ENCODE measurements at regions not wholly inside any gene's neighbourhood (a gene's known extent, or its start where the extent isn't known, plus 50 kb on each side); places are given as distances from the start of the nearest gene placed in this dataset.

DNA sequence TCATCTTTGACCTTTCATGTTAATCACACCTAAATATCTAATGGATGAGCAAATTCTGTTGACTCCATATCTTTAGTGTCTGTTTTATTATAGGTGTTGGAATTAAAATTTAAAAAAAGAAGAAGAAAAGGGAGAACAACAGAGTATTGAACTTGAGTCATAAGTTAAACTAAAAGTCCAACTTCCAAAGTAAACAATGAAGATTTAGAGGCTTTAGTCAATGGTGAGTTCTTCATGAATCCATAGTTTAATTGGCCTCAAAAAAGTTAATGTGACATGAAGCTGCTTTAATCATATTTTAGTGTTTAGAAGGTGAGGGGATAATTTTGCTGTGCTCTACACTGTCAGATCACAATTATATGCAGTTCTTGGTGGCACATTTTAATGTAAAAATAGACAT is 288.2 kb upstream of the RORA start:
- Histone ChIP-seq H3K9ac (ENCODE audit: extremely low read depth, insufficient read length, low read length) (no peak overlapping the region), H2BK12ac (ENCODE audit: insufficient read length, low read depth, low read length) (no peak overlapping the region), H3K27me3 (ENCODE audit: insufficient read depth, low read length) (no peaks in the 10 kb centered on the region), H3K27ac (ENCODE audit: insufficient read length, low read depth, low read length) (no peak overlapping the region), H3K23ac (ENCODE audit: insufficient read length, low read depth, low read length) (no peak overlapping the region), H3K79me2 (ENCODE audit: insufficient read depth, low read length) (no peaks in the 10 kb centered on the region), H3K4me2 (ENCODE audit: insufficient read depth, insufficient read length, low read length) (no peak overlapping the region), H3K4ac (ENCODE audit: low read depth, low read length) (no peak overlapping the region), H2BK120ac (ENCODE audit: low read depth, low read length, poor library complexity, severe bottlenecking) (no peak overlapping the region), H4K5ac (ENCODE audit: insufficient read length, low read depth, low read length) (no peak overlapping the region), H3K9me3 (ENCODE audit: control insufficient read depth, low read depth, low read length) (no peaks in the 10 kb centered on the region), H3K79me1 (ENCODE audit: insufficient read depth, low read depth, low read length, poor library complexity, severe bottlenecking) (no peaks in the 10 kb centered on the region), H3K14ac (ENCODE audit: insufficient read depth, low read length) (no peak overlapping the region), H2AK5ac (ENCODE audit: insufficient read length, low read length) (no peak overlapping the region), H4K91ac (ENCODE audit: insufficient read length, low read depth, low read length) (no peak overlapping the region), H3K18ac (ENCODE audit: insufficient read length, low read depth, low read length) (no peak overlapping the region), H4K8ac (replicated peaks; ENCODE audit: insufficient read length, low read depth, low read length) (no peak overlapping the region), H2AFZ (ENCODE audit: low read length) (no peak overlapping the region), H3K56ac (ENCODE audit: insufficient read length, low read depth, low read length) (no peak overlapping the region), H3K4me1 (ENCODE audit: insufficient read depth, low read length) (peaks cover 4% of the 10 kb centered on the region; the same call in 1 of the 2 replicates), H4K20me1 (ENCODE audit: control insufficient read depth, insufficient read depth, insufficient read length) (no peaks in the 10 kb centered on the region), H2BK5ac (ENCODE audit: insufficient read length, low read length) (no peak overlapping the region), H3K23me2 (ENCODE audit: insufficient read length, low read depth, low read length, poor library complexity, severe bottlenecking) (no peaks in the 10 kb centered on the region), H2BK20ac (ENCODE audit: low read depth, low read length, poor library complexity, severe bottlenecking) (no peak overlapping the region), H3T11ph (ENCODE audit: low read length) (no peak overlapping the region), H2BK15ac (ENCODE audit: low read depth, low read length) (no peak overlapping the region)
- H3K36me3 Mint-ChIP-seq (ENCODE audit: insufficient read depth in 1 of 3, low read depth in 3 of 3), result no peaks in the 10 kb centered on the region
- H3K27ac Mint-ChIP-seq, result no peak overlapping the region
- no peak for DNase-seq
- no peaks in the 10 kb centered on the region for H3K9me3 Mint-ChIP-seq
- no peaks in the 10 kb centered on the region; the same call in 1 of the 2 replicates for H3K27me3 Mint-ChIP-seq (ENCODE audit: low read depth)
- TF ChIP-seq, protein P1, sequence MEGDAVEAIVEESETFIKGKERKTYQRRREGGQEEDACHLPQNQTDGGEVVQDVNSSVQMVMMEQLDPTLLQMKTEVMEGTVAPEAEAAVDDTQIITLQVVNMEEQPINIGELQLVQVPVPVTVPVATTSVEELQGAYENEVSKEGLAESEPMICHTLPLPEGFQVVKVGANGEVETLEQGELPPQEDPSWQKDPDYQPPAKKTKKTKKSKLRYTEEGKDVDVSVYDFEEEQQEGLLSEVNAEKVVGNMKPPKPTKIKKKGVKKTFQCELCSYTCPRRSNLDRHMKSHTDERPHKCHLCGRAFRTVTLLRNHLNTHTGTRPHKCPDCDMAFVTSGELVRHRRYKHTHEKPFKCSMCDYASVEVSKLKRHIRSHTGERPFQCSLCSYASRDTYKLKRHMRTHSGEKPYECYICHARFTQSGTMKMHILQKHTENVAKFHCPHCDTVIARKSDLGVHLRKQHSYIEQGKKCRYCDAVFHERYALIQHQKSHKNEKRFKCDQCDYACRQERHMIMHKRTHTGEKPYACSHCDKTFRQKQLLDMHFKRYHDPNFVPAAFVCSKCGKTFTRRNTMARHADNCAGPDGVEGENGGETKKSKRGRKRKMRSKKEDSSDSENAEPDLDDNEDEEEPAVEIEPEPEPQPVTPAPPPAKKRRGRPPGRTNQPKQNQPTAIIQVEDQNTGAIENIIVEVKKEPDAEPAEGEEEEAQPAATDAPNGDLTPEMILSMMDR (conservative IDR thresholded peaks at IDR 0.05), result no peak
- no peak overlapping the region for H3K4me3 Mint-ChIP-seq
- peaks cover 15 to 19% of the 10 kb centered on the region in 2 experiments for H3K4me1 Mint-ChIP-seq
